SIG-M5 treated with dmso at 0.1 percent for 504 hours (cell line): ENCODE measurements at regions not wholly inside any gene's neighbourhood (a gene's known extent, or its start where the extent isn't known, plus 50 kb on each side); places are given as distances from the start of the nearest gene placed in this dataset.
A peak's percentile ranks its signal among the peaks of the same experiment; 100 is the strongest.
"Not testable (repeated sequence)": the region's sequence is repeated elsewhere in the genome, so short reads cannot be mapped to it uniquely, and the experiment has no call there.

Source experiments
- DNase-seq: peaks from one replicate; lab custom pipeline; 2025; ENCODE audit not compliant: unreplicated experiment; lab: John Stamatoyannopoulos, UW

GRCh38 chr3:130569461-130570365 lies 52.7 kb downstream of the COL6A6 start:
- no peak for DNase-seq

DNA sequence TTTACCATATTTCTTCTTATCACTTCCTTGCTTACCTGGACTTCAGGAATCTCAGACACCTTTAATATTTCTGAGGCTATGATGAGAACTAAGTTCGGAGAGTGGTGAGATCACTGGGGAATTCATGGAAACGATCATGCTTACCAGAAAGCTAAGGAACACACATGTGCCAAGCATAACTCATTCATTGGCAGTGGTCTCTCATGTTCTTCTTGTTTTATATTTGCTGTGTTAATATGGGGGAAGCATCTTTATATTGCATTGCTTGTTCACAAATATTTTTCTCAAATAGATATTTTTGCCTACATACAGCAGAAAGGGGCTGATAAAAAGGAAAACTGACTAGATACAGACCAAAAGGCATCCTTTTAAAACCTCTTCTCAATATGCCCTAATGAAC lies 55.8 kb downstream of the COL6A6 start:
- DNase-seq: no peak

- DNase-seq: no peak
Measured at GRCh38 chr3:130576375-130577266, 59.6 kb downstream of the COL6A6 start.

DNA sequence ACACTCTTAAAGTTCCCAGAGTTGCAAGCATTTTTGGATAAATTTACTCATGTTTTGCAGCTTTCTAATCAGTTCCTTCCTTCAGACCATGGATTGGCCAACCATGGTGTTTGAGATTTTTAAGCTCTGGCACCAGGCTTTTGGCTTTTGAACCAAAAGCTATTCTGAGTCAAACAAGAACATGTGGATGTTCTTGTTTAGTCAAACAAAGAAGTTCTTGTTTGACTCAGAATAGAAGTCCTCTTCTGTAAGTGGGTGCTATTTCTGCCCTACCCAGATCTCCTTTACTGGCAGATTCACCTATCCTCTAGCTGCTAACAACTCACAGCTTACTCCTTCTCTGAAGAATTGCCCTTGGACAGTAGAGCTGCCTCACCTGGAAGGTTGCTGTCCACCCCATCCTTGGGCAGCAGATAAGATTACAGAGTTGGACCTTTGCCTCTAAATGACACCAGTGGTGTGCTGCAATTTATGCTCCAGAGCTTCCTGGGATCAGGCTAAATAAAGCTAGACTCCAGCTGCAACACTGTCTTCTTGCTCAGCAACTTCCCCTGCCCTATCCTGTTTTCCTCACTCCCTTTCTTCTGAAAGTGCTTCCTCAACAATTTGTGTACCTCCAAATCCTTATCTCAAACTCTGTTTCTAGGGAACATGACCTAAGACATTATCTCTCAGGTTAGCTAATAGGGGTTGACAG lies 65.6 kb downstream of the COL6A6 start:
- DNase-seq: no peak

DNA sequence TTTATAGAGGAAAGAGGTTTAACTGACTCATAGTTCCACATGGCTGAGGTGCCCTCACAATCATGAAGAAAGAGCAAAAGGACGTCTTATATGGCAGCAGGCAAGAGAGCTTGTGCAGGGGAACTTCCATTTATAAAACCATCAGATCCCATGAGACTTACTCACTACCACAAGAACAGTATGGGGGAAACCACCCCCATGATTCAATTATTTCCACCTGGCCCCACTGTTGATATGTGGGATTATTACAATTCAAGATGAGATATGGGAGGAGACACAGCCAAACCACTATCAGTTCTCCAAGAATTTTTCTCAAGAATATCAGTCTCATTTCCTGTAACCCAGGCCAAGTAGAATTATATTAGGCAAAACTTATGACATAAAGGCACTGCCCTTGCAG lies 77.8 kb downstream of the COL6A6 start:
- not testable (repeated sequence) for DNase-seq

DNA sequence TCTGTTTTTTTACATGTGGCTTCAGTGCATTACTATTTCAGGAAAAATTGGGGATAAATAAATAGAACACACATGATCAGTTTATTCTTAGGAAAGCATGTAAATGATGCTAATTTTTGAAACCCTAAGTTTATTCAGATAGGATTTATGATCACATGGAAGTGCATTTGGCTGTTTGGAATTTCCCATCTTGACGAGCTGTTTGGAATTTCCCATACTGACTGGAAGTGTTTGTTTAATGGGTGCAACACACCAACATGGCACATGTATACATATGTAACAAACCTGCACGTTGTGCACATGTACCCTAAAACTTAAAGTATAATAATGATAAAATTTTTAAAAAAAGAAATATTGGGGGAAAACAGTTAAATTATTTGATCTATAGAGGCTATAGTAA lies 79.5 kb downstream of the COL6A6 start:
- no peak for DNase-seq

GRCh38 chr3:130601442-130601971 lies 84.5 kb downstream of the COL6A6 start:
- DNase-seq: no peak

GRCh38 chr3:130604806-130605205 lies 87.8 kb downstream of the COL6A6 start:
- peak; percentile 48 for DNase-seq

GRCh38 chr3:130606336-130606735 lies 89.4 kb downstream of the COL6A6 start:
- DNase-seq: no peak

DNA sequence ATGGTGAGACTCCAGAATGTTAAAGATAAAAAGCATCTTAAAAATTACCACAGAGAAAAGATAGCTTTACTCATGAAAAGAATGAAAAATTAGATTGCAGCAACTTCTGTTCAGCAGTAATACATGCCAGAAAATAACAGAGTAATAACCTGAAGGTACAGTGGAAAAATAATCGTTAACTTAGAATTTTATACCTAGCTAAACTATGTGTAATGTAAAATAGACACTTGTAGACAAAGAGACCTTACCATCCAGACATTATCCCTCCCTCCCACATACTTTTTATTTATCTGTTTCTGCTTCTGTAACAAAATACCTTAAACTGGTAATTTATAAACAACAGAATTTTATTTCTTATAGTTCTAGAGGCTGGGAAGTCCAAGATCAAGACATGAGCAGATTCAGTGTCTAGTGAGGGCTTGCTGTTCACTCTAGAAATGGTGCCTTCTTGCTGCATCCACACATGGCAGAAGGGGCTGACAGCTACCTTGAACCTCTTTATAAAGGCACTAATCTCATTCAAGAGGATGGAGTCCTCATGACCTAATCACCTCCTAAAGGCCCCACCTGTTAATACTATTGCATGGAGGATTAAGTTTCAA lies 90.7 kb downstream of the COL6A6 start:
- no peak for DNase-seq

GRCh38 chr3:130609166-130609979 lies 92.4 kb downstream of the COL6A6 start:
- no peak for DNase-seq

DNA sequence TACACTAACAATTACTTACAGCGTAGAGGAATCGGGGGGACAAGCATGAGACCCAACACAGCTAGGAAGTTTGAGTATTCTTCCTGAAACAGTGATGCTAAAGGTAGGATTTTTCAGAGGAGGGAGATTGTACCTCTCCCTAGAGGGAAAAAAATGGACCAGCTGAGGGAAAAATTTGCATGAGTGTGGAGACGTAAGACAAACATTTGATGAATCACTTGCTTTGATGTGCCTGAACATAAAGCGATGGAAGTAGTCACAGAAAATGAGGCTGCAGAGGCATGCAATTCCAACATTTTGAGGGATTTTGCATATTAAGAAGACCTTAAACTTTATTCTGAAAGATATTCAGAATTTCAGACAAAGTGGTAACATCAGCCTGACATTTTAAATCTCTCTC lies 102.2 kb downstream of the COL6A6 start:
- DNase-seq: no peak

- DNase-seq: no peak
Measured at GRCh38 chr3:130621824-130622223, 104.8 kb downstream of the COL6A6 start.

DNA sequence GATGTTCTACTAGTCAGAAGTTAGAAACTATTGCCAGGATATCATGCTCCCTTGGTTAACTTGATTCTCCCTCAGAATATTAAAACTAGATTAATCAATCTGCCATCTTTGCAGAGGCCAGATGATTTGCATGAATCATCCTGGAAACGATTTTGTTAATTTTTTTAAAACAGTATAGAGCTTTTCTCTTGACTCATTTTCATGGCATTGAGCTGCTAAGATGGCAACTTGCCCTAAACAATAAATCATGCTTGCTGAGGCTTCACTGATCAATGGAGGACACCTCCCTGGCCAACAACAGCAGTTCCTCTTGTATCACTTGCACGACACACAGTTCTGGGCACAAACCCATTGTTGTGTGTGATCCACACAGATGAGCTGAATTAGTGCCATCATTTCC lies 109.1 kb downstream of the COL6A6 start:
- no peak for DNase-seq

DNA sequence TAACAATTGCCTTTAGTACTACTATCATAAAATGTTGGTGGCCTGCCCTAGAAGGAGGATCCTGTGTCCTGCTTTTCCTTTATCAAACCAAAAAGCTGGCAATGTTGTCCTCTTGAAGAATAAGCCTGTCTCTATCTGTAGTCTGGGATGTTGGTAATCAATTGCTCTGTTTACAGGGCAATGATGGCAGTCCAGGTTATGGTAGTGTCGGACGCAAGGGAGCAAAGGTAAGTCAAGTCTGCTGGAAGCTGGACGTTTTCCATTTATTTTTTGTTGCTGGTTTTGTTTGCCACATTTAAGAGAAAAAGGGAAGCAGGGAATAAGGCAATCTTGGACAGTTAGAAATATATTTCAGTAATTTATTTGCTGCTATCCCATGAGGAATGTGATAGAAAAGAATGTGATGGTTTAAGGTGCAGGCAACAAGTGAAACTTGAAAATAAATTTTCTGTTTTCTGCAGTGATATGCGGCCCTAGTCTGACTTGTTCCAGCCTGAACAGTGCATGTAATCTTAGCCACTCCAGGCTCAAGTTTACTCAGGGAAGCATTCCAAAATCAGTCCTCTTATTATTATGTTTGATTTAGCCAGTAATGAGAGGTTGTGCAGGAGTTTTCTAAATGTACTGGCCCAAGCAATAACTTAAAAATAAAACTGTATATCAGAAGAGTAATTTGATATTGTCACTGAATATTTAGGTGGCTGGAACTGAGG lies 110.3 kb downstream of the COL6A6 start:
- DNase-seq: no peak

DNA sequence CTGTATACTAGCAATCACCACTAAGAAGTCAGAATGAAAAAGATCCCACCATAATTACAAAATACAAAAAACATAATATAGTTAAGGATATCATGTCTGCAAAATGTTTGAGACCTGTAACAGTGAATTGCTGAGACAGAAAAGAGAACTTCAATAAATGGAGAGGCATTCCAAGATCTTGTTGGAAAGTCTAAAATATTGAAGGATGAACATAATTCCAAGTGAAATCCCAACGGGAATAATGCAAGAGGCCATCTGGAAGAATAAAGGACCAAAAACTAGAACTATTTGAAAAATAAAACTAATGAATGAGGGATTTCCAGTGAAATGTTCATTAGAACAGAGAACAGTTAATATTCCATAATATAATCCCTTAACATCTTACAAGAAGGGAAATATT lies 110.9 kb downstream of the COL6A6 start:
- no peak for DNase-seq
